GM13977 (cell line): ENCODE measurements at regions not wholly inside any gene's neighbourhood (a gene's known extent, or its start where the extent isn't known, plus 50 kb on each side); places are given as distances from the start of the nearest gene placed in this dataset.

Source experiments
- DNase-seq: peaks from one replicate; pipeline ENCODE4 v3.0.0; 2012; ENCODE audit warnings: low spot score
- CTCF ChIP-seq: IDR thresholded peaks from 2 replicates; pipeline ENCODE4 v1.5.1; 2012; ENCODE audit warnings: mild to moderate bottlenecking, control low read depth; ENCODE audit not compliant: insufficient read depth; ENCODE audit errors: extremely low read depth, missing control alignments
- in situ Hi-C: fragments of 300-500 bp; cut with MboI; formaldehyde crosslinking; loops from one replicate; pipeline ENCODE4 v1.12.0; 2022; ENCODE audit warnings: low sequenced_read_pairs, low pct_unique_long_range_greater_than_20kb, mixed read lengths, inconsistent platforms; ENCODE audit not compliant: unreplicated experiment

- in situ Hi-C loops = loop anchor here (25.0 kb wide), 1 partner anchor 370 kb away; the partner anchor contains the start of gene ID2
- DNase-seq = no peak
- TF ChIP-seq CTCF = no peak
Observed at GRCh38 chr2:8317418-8317817, 364.4 kb upstream of the ID2 start.

GRCh38 chr2:8319219-8319618, 362.6 kb upstream of the ID2 start:
- DNase-seq = no peak
- no peak for TF ChIP-seq CTCF
- in situ Hi-C loops = loop anchor here (25.0 kb wide), 1 partner anchor 368 kb away; the partner anchor contains the start of gene ID2

- DNase-seq = no peak
- no peak for TF ChIP-seq CTCF
- in situ Hi-C loops = loop anchor here (25.0 kb wide), 1 partner anchor 367 kb away; the partner anchor contains the start of gene ID2
Observed at GRCh38 chr2:8320311-8321066, 361.4 kb upstream of the ID2 start.

GRCh38 chr2:8322634-8323033, 359.2 kb upstream of the ID2 start:
- in situ Hi-C loops = loop anchor here (25.0 kb wide), 1 partner anchor 365 kb away; the partner anchor contains the start of gene ID2
- no peak for TF ChIP-seq CTCF
- DNase-seq = no peak

- in situ Hi-C loops = loop anchor here (25.0 kb wide), 1 partner anchor 363 kb away; the partner anchor contains the start of gene ID2
- TF ChIP-seq CTCF = no peak
- no peak for DNase-seq
Observed at GRCh38 chr2:8324164-8324856, 357.5 kb upstream of the ID2 start.

GRCh38 chr2:8324901-8325300, 357.0 kb upstream of the ID2 start:
- in situ Hi-C loops = loop anchor here (25.0 kb wide), 1 partner anchor 362 kb away; the partner anchor contains the start of gene ID2
- TF ChIP-seq CTCF = no peak
- DNase-seq = no peak
